ENCODE measurements at regions not wholly inside any gene's neighbourhood (a gene's known extent, or its start where the extent isn't known, plus 50 kb on each side); places are given as distances from the start of the nearest gene placed in this dataset.
A peak's percentile ranks its signal among the peaks of the same experiment; 100 is the strongest.
"Not testable (repeated sequence)": the region's sequence is repeated elsewhere in the genome, so short reads cannot be mapped to it uniquely, and the experiment has no call there.

GRCh38 chr1:245023222-245023621 lies 131.6 kb upstream of the KIF26B start:
- no peak for DNase-seq

- DNase-seq, result no peak
These were observed 134.8 kb upstream of the KIF26B start for GRCh38 chr1:245019910-245020486.

GRCh38 chr1:245016700-245017099 lies 138.1 kb upstream of the KIF26B start:
- peak; percentile 77 for DNase-seq

GRCh38 chr1:245015031-245015430 lies 139.8 kb upstream of the KIF26B start:
- no peak for DNase-seq

- DNase-seq, result no peak
These were observed 140.3 kb upstream of the KIF26B start for GRCh38 chr1:245014247-245015029.

GRCh38 chr1:245010018-245010614 lies 144.7 kb upstream of the KIF26B start:
- no peak for DNase-seq

GRCh38 chr1:245008761-245009160 lies 144.4 kb upstream of the HNRNPU start:
- DNase-seq, result no peak

GRCh38 chr1:245007852-245008251 lies 143.5 kb upstream of the HNRNPU start:
- DNase-seq, result no peak

GRCh38 chr1:245003246-245003645 lies 138.9 kb upstream of the HNRNPU start:
- DNase-seq, result no peak

- no peak for DNase-seq
These were observed 136.9 kb upstream of the HNRNPU start for GRCh38 chr1:245001252-245001651.

- DNase-seq, result no peak
These were observed 136.5 kb upstream of the HNRNPU start for GRCh38 chr1:245000872-245001188.

GRCh38 chr1:244999644-245000043 lies 135.3 kb upstream of the HNRNPU start:
- DNase-seq, result not testable (repeated sequence)

GRCh38 chr1:244998717-244999346 lies 134.5 kb upstream of the HNRNPU start:
- no peak for DNase-seq

- no peak for DNase-seq
These were observed 131.5 kb upstream of the HNRNPU start for GRCh38 chr1:244995602-244996400.

GRCh38 chr1:244992833-244993232 lies 128.5 kb upstream of the HNRNPU start:
- DNase-seq, result peak; percentile 44

- DNase-seq, result no peak
These were observed 125.5 kb upstream of the HNRNPU start for GRCh38 chr1:244989813-244990212.

- no peak for DNase-seq
These were observed 124.2 kb upstream of the HNRNPU start for GRCh38 chr1:244988521-244988920.

- DNase-seq, result no peak
These were observed 116.3 kb upstream of the HNRNPU start for GRCh38 chr1:244980605-244981004.

GRCh38 chr1:244974550-244974949 lies 110.2 kb upstream of the HNRNPU start:
- DNase-seq, result no peak

- DNase-seq, result no peak
These were observed 109.8 kb upstream of the HNRNPU start for GRCh38 chr1:244974106-244974505.

GRCh38 chr1:244971552-244972216 lies 107.3 kb upstream of the HNRNPU start:
- no peak for DNase-seq

GRCh38 chr1:244970744-244971551 lies 106.6 kb upstream of the HNRNPU start:
- DNase-seq, result peak; percentile 90

Data from NCI-H2029 (cell line).